ENCODE measurements at regions not wholly inside any gene's neighbourhood (a gene's known extent, or its start where the extent isn't known, plus 50 kb on each side); places are given as distances from the start of the nearest gene placed in this dataset.
"Not testable (repeated sequence)": the region's sequence is repeated elsewhere in the genome, so short reads cannot be mapped to it uniquely, and the experiment has no call there.

GRCh38 chr12:5165296-5165970 is 121.8 kb downstream of the KCNA5 start:
- no peak for ATAC-seq

- ATAC-seq: peak; percentile 29
These were observed 123.3 kb downstream of the KCNA5 start for GRCh38 chr12:5166976-5167375.

- ATAC-seq: no peak
These were observed 124.5 kb downstream of the KCNA5 start for GRCh38 chr12:5168148-5168547.

- no peak for ATAC-seq
These were observed 127.2 kb downstream of the KCNA5 start for GRCh38 chr12:5170844-5171243.

GRCh38 chr12:5171701-5172100 is 128.0 kb downstream of the KCNA5 start:
- ATAC-seq: peak; percentile 42

GRCh38 chr12:5172886-5173285 is 129.2 kb downstream of the KCNA5 start:
- no peak for ATAC-seq

- no peak for ATAC-seq
These were observed 129.9 kb downstream of the KCNA5 start for GRCh38 chr12:5173511-5174011.

GRCh38 chr12:5175415-5175814 is 131.7 kb downstream of the KCNA5 start:
- ATAC-seq: not testable (repeated sequence)

GRCh38 chr12:5176036-5176435 is 132.4 kb downstream of the KCNA5 start:
- no peak for ATAC-seq

- ATAC-seq: no peak
These were observed 133.4 kb downstream of the KCNA5 start for GRCh38 chr12:5177096-5177495.

GRCh38 chr12:5177731-5178130 is 134.1 kb downstream of the KCNA5 start:
- ATAC-seq: no peak

- no peak for ATAC-seq
These were observed 134.9 kb downstream of the KCNA5 start for GRCh38 chr12:5178571-5178970.

- no peak for ATAC-seq
These were observed 136.8 kb downstream of the KCNA5 start for GRCh38 chr12:5180496-5180895.

GRCh38 chr12:5184186-5184585 is 140.5 kb downstream of the KCNA5 start:
- ATAC-seq: no peak

- ATAC-seq: no peak
These were observed 141.9 kb downstream of the KCNA5 start for GRCh38 chr12:5185435-5186069.

- ATAC-seq: no peak
These were observed 143.0 kb downstream of the KCNA5 start for GRCh38 chr12:5186715-5187114.

GRCh38 chr12:5187136-5187535 is 143.5 kb downstream of the KCNA5 start:
- ATAC-seq: no peak

- ATAC-seq: no peak
These were observed 144.8 kb downstream of the KCNA5 start for GRCh38 chr12:5188472-5188871.

- ATAC-seq: no peak
These were observed 145.5 kb downstream of the KCNA5 start for GRCh38 chr12:5189173-5189572.

GRCh38 chr12:5191803-5192538 is 148.3 kb downstream of the KCNA5 start:
- ATAC-seq: no peak

GRCh38 chr12:5192726-5193125 is 149.0 kb downstream of the KCNA5 start:
- ATAC-seq: no peak

- no peak for ATAC-seq
These were observed 150.6 kb downstream of the KCNA5 start for GRCh38 chr12:5194306-5194705.

- ATAC-seq: no peak
These were observed 151.6 kb downstream of the KCNA5 start for GRCh38 chr12:5195244-5195643.

- no peak for ATAC-seq
These were observed 152.0 kb downstream of the KCNA5 start for GRCh38 chr12:5195691-5196090.

Measured in esophagus mucosa (tissue), 1 donor.